ENCODE measurements at regions not wholly inside any gene's neighbourhood (a gene's known extent, or its start where the extent isn't known, plus 50 kb on each side); places are given as distances from the start of the nearest gene placed in this dataset.

DNA sequence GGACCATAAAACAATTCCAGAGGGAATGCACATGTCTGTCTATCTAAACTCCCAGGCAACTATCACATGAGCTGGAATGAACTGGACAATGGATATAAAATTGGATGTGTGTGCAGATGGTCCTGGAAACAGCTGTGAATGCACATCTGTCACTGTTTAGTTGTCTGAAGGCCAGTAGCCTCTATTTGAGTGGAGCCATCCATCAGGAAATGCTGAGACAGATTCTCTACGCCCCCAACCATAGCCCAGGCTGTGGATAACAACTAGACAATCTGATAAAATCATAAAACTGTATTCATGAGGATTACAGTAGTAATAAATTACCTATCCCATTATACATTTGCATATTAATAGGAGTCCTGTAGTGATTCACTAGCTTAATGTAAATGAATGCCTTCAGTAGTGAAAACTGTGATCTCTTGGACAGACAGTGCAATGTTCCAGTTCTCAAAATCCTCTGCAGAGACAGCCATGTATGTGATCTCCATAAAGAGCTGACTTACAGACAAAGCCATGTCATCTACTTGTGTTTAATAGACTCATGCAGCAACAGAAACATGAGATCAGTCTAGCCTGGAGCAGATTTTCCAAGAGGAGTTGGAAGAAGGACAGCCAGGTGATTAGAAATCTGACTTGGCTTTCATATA lies 907.6 kb downstream of the KCNMA1 start:
- TF ChIP-seq POLR2A (IDR thresholded peaks at IDR 0.05; ENCODE audit: low read depth, low read length) (no peak), TAF1 (IDR thresholded peaks at IDR 0.05; ENCODE audit: borderline replicate concordance, low read depth, low read length) (no peak), POLR2AphosphoS5 (IDR thresholded peaks at IDR 0.05; ENCODE audit: low read depth, low read length) (no peak)
- FAIRE-seq: no peak
- DNase-seq (ENCODE audit: insufficient read length): no peak

DNA sequence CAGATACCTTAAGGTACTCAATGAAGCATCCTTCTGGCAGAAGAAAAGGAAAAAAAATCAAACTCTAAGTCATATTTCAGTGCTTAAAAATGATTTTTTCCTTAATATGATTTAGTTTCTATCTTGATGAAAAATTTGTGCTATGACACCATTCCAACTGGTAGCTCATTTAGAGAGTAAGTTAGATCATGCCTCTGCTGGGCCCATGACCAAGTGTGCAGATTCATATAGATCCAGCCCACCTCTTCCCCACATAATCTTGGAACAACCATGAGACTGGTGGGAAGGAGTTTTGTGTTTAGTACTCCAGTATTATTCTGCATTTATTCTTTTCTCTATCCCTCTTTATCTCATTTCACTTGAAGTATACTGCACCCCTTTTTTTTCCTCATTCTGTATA lies 908.3 kb downstream of the KCNMA1 start:
- no peak for FAIRE-seq
- TF ChIP-seq POLR2A (IDR thresholded peaks at IDR 0.05; ENCODE audit: low read depth, low read length): no peak
- TF ChIP-seq TAF1 (IDR thresholded peaks at IDR 0.05; ENCODE audit: borderline replicate concordance, low read depth, low read length): no peak
- TF ChIP-seq POLR2AphosphoS5 (IDR thresholded peaks at IDR 0.05; ENCODE audit: low read depth, low read length): no peak
- DNase-seq (ENCODE audit: insufficient read length): no peak

DNA sequence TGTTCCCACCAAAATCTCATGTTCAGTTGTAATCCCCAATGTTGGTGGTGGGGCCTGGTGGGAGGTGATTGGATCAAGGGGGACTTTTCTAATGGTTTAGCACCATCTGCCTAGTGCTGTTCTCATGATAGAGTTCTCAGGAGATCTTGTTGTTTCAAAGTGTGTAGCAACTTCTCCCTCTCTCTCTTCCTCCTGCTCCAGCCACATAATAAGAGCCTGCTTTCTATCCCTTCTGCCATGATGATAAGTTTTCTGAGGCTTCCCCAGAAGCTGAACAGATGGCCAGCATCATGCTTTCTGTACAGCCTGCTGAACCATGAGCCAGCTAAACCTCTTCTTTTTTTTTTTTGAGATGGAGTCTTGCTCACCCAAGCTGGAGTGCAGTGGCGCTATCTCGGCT lies 910.6 kb downstream of the KCNMA1 start:
- FAIRE-seq: no peak
- no peak for DNase-seq (ENCODE audit: insufficient read length)
- TF ChIP-seq POLR2A (IDR thresholded peaks at IDR 0.05; ENCODE audit: low read depth, low read length) (no peak), POLR2AphosphoS5 (IDR thresholded peaks at IDR 0.05; ENCODE audit: low read depth, low read length) (no peak), TAF1 (IDR thresholded peaks at IDR 0.05; ENCODE audit: borderline replicate concordance, low read depth, low read length) (no peak)

DNA sequence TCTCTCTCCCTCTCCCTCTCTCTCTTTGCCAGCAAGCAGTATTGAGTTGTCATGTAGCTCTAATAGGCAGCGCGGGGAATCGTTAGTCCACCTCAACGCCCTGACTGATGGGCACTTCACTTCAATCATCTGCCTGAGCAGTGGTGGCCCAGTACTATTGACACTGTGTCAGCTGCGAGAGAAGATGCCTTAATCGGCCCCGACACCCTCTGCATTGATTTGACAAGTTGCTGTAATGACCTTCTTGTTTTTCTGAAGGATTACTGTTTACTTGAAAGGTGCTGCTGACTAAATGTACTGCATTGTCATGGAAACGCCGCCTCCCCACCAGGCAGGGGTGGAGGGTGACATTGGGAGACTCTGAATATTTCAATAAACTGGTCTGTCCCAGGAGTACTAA lies 913.8 kb downstream of the KCNMA1 start:
- DNase-seq (ENCODE audit: insufficient read length): no peak
- FAIRE-seq: no peak
- TF ChIP-seq POLR2AphosphoS5 (IDR thresholded peaks at IDR 0.05; ENCODE audit: low read depth, low read length) (no peak), TAF1 (IDR thresholded peaks at IDR 0.05; ENCODE audit: borderline replicate concordance, low read depth, low read length) (no peak), POLR2A (IDR thresholded peaks at IDR 0.05; ENCODE audit: low read depth, low read length) (no peak)

DNA sequence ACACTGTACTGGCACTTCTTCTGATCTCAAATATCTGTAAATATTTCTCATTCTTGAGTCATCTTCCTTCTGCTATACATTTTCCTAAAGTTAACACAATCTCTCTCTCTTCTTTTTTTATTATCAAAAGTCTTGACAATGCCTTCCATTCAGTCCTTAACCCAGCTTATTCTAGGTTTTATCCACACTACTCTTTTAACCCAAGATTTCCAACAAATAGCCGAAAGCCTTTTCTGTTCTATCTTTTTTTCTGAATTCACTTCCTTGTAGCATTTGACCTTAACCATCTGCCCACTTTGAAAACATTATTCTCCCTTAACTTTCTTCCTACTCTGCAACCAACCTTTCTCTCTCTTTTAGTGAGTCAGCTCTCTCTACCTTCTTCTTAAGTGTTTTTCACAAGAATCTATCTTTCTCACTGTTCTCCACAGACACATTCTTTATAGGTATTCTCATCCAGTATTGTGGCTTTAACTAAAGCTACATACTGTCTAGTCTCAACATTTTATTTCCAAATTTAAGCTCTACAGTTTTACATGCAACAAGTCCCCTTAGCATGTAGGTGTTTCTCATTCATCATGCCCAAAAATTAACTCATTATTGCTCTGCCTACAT lies 915.6 kb downstream of the KCNMA1 start:
- FAIRE-seq: no peak
- TF ChIP-seq POLR2A (IDR thresholded peaks at IDR 0.05; ENCODE audit: low read depth, low read length): no peak
- no peak for TF ChIP-seq TAF1 (IDR thresholded peaks at IDR 0.05; ENCODE audit: borderline replicate concordance, low read depth, low read length)
- TF ChIP-seq POLR2AphosphoS5 (IDR thresholded peaks at IDR 0.05; ENCODE audit: low read depth, low read length): no peak
- DNase-seq (ENCODE audit: insufficient read length): no peak

DNA sequence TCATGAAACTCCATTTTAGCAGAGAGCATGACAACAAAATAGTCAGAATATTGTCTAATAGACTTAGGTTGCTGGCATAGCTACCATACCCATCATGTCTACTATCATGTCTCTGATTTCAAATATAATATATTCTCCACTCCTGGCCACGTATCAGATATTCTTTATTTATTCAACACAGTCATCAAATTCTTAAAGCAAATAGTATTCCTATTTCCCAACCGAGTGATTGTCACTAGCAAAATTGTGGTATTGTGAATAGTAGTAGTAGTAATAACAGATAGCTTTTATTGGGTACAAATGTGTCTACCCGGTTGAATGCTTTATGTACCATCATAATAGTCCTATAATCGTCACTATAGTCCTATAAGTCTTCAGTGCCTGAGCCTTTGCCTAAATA lies 918.6 kb downstream of the KCNMA1 start:
- DNase-seq (ENCODE audit: insufficient read length) (no peak), FAIRE-seq (no peak)
- TF ChIP-seq POLR2A (IDR thresholded peaks at IDR 0.05; ENCODE audit: low read depth, low read length) (no peak), TAF1 (IDR thresholded peaks at IDR 0.05; ENCODE audit: borderline replicate concordance, low read depth, low read length) (no peak)

DNA sequence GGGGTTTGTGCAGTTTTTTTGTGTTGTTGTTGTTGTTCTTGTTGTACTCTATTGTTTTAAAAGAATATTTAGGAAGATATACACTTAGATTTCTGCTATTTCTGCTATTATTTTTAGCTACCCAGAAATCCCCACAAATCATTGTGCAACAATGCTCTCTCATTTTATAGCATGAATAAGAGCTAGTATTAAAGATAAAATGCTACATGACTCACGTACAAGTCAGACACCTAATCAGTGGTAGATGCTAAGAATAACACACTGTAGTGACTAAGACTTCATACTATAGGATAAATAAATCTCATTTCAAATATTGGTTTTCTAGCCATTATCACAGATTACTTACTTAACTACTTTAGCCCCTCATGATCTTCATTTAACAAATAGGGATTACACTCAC lies 920.5 kb downstream of the KCNMA1 start:
- FAIRE-seq (no peak), DNase-seq (ENCODE audit: insufficient read length) (no peak)
- TF ChIP-seq TAF1 (IDR thresholded peaks at IDR 0.05; ENCODE audit: borderline replicate concordance, low read depth, low read length): no peak
- TF ChIP-seq POLR2AphosphoS5 (IDR thresholded peaks at IDR 0.05; ENCODE audit: low read depth, low read length): no peak
- TF ChIP-seq POLR2A (IDR thresholded peaks at IDR 0.05; ENCODE audit: low read depth, low read length): no peak

DNA sequence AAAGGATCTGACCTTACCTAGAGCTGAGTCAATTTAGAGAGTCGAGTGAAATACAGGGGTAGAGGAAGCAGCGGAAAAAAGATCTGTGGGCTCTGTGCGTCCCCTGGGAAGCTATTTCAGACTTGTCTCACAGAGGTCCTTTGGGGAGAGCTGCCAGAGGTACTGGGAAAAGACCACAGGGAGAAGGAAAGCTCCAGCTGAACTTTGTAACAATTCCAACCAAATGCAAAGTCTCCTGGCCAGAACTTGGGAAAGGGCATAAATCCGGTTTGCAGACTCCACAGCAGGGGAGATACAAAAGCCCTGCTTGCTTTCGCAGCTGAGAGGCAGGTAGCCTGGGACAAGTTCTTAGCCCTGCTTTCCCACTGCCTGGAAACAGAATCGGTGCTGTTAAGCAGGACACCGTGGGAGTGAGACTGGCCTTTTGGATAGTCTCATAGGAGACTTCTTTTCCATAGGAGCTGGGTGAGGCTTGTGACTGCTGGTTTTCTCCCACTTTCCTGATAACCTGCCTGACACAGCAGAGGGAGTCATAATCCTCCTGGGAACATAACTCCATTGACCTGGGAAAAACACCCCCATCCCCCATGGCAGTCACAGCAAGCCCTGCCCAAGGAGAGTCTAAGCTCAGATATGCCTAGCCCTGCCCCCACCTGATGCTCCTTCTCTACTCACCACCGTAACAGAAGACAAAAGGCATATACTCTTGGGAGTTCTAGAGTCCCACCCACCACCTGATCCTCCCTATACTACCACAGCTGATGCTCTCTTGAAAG lies 926.2 kb downstream of the KCNMA1 start:
- FAIRE-seq: no peak
- no peak for DNase-seq (ENCODE audit: insufficient read length)
- TF ChIP-seq POLR2A (IDR thresholded peaks at IDR 0.05; ENCODE audit: low read depth, low read length) (no peak), TAF1 (IDR thresholded peaks at IDR 0.05; ENCODE audit: borderline replicate concordance, low read depth, low read length) (no peak), POLR2AphosphoS5 (IDR thresholded peaks at IDR 0.05; ENCODE audit: low read depth, low read length) (no peak)

DNA sequence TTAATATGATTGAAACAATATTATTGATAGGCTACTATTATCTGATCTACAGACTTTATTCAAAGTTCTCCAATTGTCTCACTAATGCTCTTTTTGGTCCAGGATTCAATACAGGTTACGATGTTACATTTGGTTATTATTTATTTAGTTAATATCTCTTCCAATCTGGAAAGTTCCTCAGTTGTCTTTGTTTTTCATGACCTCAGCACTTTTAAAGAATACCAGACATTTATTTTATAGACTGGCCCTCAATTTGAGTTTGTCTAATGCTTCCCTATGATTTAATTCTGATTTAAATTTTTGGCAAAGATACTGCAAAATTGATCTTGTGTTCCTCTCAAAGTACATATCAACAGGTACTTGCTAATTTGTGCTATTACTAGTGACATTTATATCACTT lies 937.4 kb downstream of the KCNMA1 start:
- DNase-seq (ENCODE audit: insufficient read length): no peak
- no peak for FAIRE-seq
- TF ChIP-seq TAF1 (IDR thresholded peaks at IDR 0.05; ENCODE audit: borderline replicate concordance, low read depth, low read length): no peak
- TF ChIP-seq POLR2A (IDR thresholded peaks at IDR 0.05; ENCODE audit: low read depth, low read length): no peak
- no peak for TF ChIP-seq POLR2AphosphoS5 (IDR thresholded peaks at IDR 0.05; ENCODE audit: low read depth, low read length)

DNA sequence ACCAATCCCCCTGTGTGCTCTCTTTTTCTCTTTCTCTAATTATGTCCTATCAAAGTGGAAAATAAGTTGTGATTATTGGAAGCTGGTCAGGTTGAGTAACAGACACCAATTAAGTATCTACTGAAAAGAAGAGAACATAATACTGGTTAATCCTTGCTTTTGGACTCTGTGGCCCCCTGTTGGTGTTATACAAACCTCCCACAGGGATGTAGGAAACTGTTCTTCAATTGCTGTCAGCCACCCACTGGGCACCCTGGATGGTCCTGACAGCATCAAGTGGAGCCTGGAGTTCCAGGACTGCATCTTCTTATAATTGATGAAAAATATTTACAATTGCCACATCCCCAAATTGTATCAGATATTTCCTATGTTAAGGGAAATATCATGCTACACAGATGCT lies 939.7 kb downstream of the KCNMA1 start:
- TF ChIP-seq POLR2AphosphoS5 (IDR thresholded peaks at IDR 0.05; ENCODE audit: low read depth, low read length): no peak
- FAIRE-seq (no peak), DNase-seq (ENCODE audit: insufficient read length) (no peak)

DNA sequence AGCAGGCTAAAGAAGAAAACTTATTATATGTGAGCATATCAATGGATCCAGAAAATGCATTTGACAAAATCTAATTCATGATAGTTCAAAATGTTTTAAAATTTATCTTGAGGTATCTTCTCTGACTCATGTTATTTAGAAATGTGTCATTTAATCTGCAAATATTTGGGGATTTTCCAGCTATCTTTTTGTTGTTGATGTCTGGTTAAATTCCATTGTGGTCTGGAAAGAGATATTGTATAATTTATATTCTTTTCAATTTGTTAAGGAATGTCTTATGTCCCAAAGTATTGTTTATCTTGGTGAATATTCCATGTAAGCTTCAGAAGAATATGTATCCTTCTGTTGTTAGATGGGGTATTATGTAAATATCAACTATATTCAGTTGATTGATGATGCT lies 942.5 kb downstream of the KCNMA1 start:
- TF ChIP-seq POLR2A (IDR thresholded peaks at IDR 0.05; ENCODE audit: low read depth, low read length) (no peak), POLR2AphosphoS5 (IDR thresholded peaks at IDR 0.05; ENCODE audit: low read depth, low read length) (no peak), TAF1 (IDR thresholded peaks at IDR 0.05; ENCODE audit: borderline replicate concordance, low read depth, low read length) (no peak)
- FAIRE-seq (no peak), DNase-seq (ENCODE audit: insufficient read length) (no peak)

DNA sequence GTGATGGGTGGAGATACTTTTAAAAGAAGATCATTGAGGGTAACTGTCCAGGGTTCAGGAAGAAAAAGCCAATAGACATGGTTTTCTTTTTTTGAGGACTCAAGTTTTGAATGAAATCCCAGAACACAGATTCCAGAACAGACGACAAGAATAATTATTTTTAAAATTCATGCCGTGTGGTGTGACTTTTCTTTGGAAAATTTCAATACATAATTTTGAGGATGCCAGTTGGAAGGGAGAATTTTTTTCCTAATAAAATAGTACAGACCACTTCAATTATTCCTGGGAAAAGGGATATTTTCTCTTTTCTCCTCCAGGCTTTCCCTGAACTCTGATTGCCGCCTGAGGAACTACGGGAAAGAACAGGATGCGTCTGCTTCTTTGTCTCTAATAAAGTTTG lies 951.4 kb downstream of the KCNMA1 start:
- no peak for TF ChIP-seq TAF1 (IDR thresholded peaks at IDR 0.05; ENCODE audit: borderline replicate concordance, low read depth, low read length)
- TF ChIP-seq POLR2A (IDR thresholded peaks at IDR 0.05; ENCODE audit: low read depth, low read length): no peak
- TF ChIP-seq POLR2AphosphoS5 (IDR thresholded peaks at IDR 0.05; ENCODE audit: low read depth, low read length): no peak
- FAIRE-seq (no peak), DNase-seq (ENCODE audit: insufficient read length) (no peak)
